Heart left ventricle (tissue), 16 donors: ENCODE measurements at regions not wholly inside any gene's neighbourhood (a gene's known extent, or its start where the extent isn't known, plus 50 kb on each side); places are given as distances from the start of the nearest gene placed in this dataset.

Experiments
- ATAC-seq, 4 donors: fragments of 200-7000 bp; cut with Tn5 transposase; one replicate each; pipeline ENCODE4 v1.9.1; 2020 to 2022; ENCODE audit warnings: moderate library complexity in 4 of 4, mild to moderate bottlenecking in 3 of 4, moderate number of reproducible peaks in 1 of 4
- DNase-seq, 5 donors: peaks; one replicate each; pipeline ENCODE4 v3.0.0-alpha.2; 2020
- H3K27ac ChIP-seq, 12 donors: fragments of 200-600 bp; sonication (generic) in 4 of 12; one replicate each; pipeline versions ENCODE4 v1.5.0 to v1.8.0; 2016 to 2022; ENCODE audit warnings: mild to moderate bottlenecking in 2 of 12
- H3K27me3 ChIP-seq, 9 donors: fragments of 200-600 bp; sonication (generic) in 2 of 9; one replicate each; pipeline versions ENCODE4 v1.5.1 to v1.8.0; 2016 to 2022; ENCODE audit warnings: mild to moderate bottlenecking in 3 of 9
- H3K36me3 ChIP-seq, 9 donors: fragments of 200-600 bp; sonication (generic) in 2 of 9; one replicate each; pipeline versions ENCODE4 v1.5.0 to v1.8.0; 2018 to 2022; ENCODE audit warnings: mild to moderate bottlenecking in 2 of 9
- H3K4me1 ChIP-seq, 12 donors: fragments of 200-600 bp; sonication (generic) in 4 of 12; one replicate each; pipeline versions ENCODE4 v1.5.0 to v1.8.0; 2016 to 2022; ENCODE audit warnings: mild to moderate bottlenecking in 3 of 12
- H3K4me3 ChIP-seq, 12 donors: fragments of 200-600 bp; sonication (generic) in 4 of 12; one replicate each; pipeline versions ENCODE4 v1.5.0 to v1.8.0; 2017 to 2022; ENCODE audit warnings: mild to moderate bottlenecking in 9 of 12, moderate library complexity in 4 of 12
- H3K9me3 ChIP-seq, 12 donors: fragments of 200-600 bp; sonication (generic) in 4 of 12; one replicate each; pipeline versions ENCODE4 v1.5.0 to v1.8.0; 2016 to 2022; ENCODE audit warnings: mild to moderate bottlenecking in 1 of 12
- CTCF ChIP-seq, 12 donors: fragments of 200-600 bp; sonication (generic) in 4 of 12; IDR thresholded peaks; one replicate each; pipeline versions ENCODE4 v1.5.0 to v1.8.0; 2018 to 2022; ENCODE audit warnings: antibody characterized with exemption in 12 of 12, mild to moderate bottlenecking in 5 of 12
- POLR2A ChIP-seq, 2 donors: fragments of 450-650 bp; IDR thresholded peaks; one replicate each; pipeline ENCODE4 v1.6.1; 2017; ENCODE audit warnings: antibody characterized with exemption in 2 of 2, mild to moderate bottlenecking in 2 of 2, moderate library complexity in 2 of 2
- WGBS, 4 donors: extraction: QIAGEN DNeasy Blood & Tissue Kit in 2 of 4; methylation state at CpG; one replicate each; pipeline versions ENCODE4 v1.1.5 to v1.1.7; 2013 to 2018; 5-methylcytosine and 5-hydroxymethylcytosine counted together
- intact Hi-C, 10 donors: fragments of 100-400 bp; cut with DNase I; formaldehyde crosslinking; loops; one replicate each; pipeline versions ENCODE4 v1.11.1 to v1.14.2; 2022
- donor health status: ischemic (EF 13 %, LVEDD 7.1; RV severe dilation, severe dysfunction).
- donor health status: healthy with polysubstance abuse.
- donor health status: DM: no; HTN: yes; CAD: no.
- donor health status: DM: no; HTN: no; CAD: no.
- donor health status: ischemic (EF 25% LVEDD 6.9; RV normal size, moderate dysfunction).
- donor health status: ischemic (EF 25% LVEDD 5.7; RV mildly dilated, moderate dysfunction).
- donor health status: healthy.
- donor health status: DM: yes; HTN: yes; CAD: no.
- donor health status: ischemic (EF 35%, LVEDD 5.7; RV mildly dilated, moderate dysfunction).
- donor health status: nonischemic (EF 11% LVEDD 7.7; RV severe dilation, severe dysfunction).
- donor health status: DM: yes; HTN: yes; CAD: no.
- donor health status: PGD.
- donor health status: ischemic (EF 29% LVEDD 5.4; RV normal size, mild dysfunction).
- donor health status: nonischemic (EF 23%, LVEDD 6.1; RV moderate dilation, normal function).

GRCh38 chr1:95954585-95954984 lies 720.6 kb downstream of the RWDD3 start:
- DNase-seq (no peak), ATAC-seq (no peak)
- Histone ChIP-seq H3K36me3 (no peaks in the 10 kb centered on the region), H3K4me1 (no peaks in the 10 kb centered on the region), H3K4me3 (no peak overlapping the region), H3K27ac (no peak overlapping the region), H3K9me3 (peaks cover 0 to 6% (median 0%) of the 10 kb centered on the region in 12 donors), H3K27me3 (no peaks in the 10 kb centered on the region)
- intact Hi-C loops: no loop called here
- 68 to 81% (median 75%) methylated on average over 3 of the region's 3 CpGs for WGBS, 4 donors
- TF ChIP-seq CTCF (IDR thresholded peaks at IDR 0.05) (no peak), POLR2A (IDR thresholded peaks at IDR 0.05) (no peak)

GRCh38 chr1:95956215-95956614 lies 722.2 kb downstream of the RWDD3 start:
- Histone ChIP-seq H3K36me3 (no peaks in the 10 kb centered on the region), H3K27ac (no peak overlapping the region), H3K27me3 (no peaks in the 10 kb centered on the region), H3K9me3 (peaks cover 0 to 15% (median 0%) of the 10 kb centered on the region in 12 donors), H3K4me1 (no peaks in the 10 kb centered on the region), H3K4me3 (no peak overlapping the region)
- no peak for DNase-seq
- ATAC-seq: no peak
- TF ChIP-seq POLR2A (IDR thresholded peaks at IDR 0.05) (no peak), CTCF (IDR thresholded peaks at IDR 0.05) (no peak)
- intact Hi-C loops: no loop called here

- no peaks in the 10 kb centered on the region for H3K4me1 ChIP-seq
- no peak overlapping the region for H3K4me3 ChIP-seq
- intact Hi-C loops: no loop called here
- no peak for DNase-seq
- H3K9me3 ChIP-seq: peaks cover 0 to 27% (median 0%) of the 10 kb centered on the region in 12 donors
- no peak for TF ChIP-seq CTCF (IDR thresholded peaks at IDR 0.05)
- no peak for TF ChIP-seq POLR2A (IDR thresholded peaks at IDR 0.05)
- H3K27me3 ChIP-seq: no peaks in the 10 kb centered on the region
- no peaks in the 10 kb centered on the region for H3K36me3 ChIP-seq
- WGBS, 4 donors: 5 to 22% (median 13%) methylated on average over 1 of the region's 1 CpG
- ATAC-seq: no peak
- H3K27ac ChIP-seq: no peak overlapping the region
Measured at GRCh38 chr1:95957748-95958147, 723.7 kb downstream of the RWDD3 start.

GRCh38 chr1:95966866-95967265 lies 732.9 kb downstream of the RWDD3 start:
- H3K4me1 ChIP-seq: no peaks in the 10 kb centered on the region
- TF ChIP-seq POLR2A (IDR thresholded peaks at IDR 0.05) (no peak), CTCF (IDR thresholded peaks at IDR 0.05) (no peak)
- H3K4me3 ChIP-seq: no peak overlapping the region
- no peaks in the 10 kb centered on the region for H3K36me3 ChIP-seq
- no peak overlapping the region for H3K27ac ChIP-seq
- H3K9me3 ChIP-seq: peaks cover 0 to 23% (median 0%) of the 10 kb centered on the region in 12 donors
- no peak for ATAC-seq
- DNase-seq: no peak
- H3K27me3 ChIP-seq: no peaks in the 10 kb centered on the region
- intact Hi-C loops: no loop called here
